GM10266 (cell line): ENCODE measurements at regions not wholly inside any gene's neighbourhood (a gene's known extent, or its start where the extent isn't known, plus 50 kb on each side); places are given as distances from the start of the nearest gene placed in this dataset.

ENCODE experiments used
- DNase-seq: peaks from one replicate; pipeline ENCODE4 v3.0.0; 2012; ENCODE audit errors: extremely low spot score
- TF ChIP-seq, protein P1 (sequence below): IDR thresholded peaks from 2 replicates; pipeline ENCODE4 v1.5.1; 2012; ENCODE audit warnings: mild to moderate bottlenecking, low read depth; ENCODE audit not compliant: control insufficient read depth, insufficient read depth; ENCODE audit errors: missing control alignments

DNA sequence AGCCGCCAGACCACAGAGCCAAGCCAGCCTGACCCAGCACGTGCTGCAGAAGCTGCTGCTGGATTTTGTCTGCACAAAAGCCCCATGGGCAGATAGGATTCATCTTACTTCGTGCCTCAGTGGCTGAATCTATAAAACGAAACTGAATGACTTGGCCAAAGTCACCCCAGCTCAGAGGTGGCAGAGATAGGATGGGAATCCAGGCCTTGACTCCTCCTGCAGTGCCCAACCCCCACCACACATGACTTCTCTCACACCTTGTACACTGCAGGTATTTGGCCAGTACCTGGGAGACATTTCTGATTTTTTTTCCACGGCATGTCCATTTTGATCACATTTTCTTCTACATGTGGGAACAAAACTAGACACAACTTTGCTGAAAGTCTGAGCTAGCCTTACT lies 182.1 kb downstream of the ANKRD60 start:
- DNase-seq: no peak
- TF ChIP-seq, protein P1, sequence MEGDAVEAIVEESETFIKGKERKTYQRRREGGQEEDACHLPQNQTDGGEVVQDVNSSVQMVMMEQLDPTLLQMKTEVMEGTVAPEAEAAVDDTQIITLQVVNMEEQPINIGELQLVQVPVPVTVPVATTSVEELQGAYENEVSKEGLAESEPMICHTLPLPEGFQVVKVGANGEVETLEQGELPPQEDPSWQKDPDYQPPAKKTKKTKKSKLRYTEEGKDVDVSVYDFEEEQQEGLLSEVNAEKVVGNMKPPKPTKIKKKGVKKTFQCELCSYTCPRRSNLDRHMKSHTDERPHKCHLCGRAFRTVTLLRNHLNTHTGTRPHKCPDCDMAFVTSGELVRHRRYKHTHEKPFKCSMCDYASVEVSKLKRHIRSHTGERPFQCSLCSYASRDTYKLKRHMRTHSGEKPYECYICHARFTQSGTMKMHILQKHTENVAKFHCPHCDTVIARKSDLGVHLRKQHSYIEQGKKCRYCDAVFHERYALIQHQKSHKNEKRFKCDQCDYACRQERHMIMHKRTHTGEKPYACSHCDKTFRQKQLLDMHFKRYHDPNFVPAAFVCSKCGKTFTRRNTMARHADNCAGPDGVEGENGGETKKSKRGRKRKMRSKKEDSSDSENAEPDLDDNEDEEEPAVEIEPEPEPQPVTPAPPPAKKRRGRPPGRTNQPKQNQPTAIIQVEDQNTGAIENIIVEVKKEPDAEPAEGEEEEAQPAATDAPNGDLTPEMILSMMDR: no peak

DNA sequence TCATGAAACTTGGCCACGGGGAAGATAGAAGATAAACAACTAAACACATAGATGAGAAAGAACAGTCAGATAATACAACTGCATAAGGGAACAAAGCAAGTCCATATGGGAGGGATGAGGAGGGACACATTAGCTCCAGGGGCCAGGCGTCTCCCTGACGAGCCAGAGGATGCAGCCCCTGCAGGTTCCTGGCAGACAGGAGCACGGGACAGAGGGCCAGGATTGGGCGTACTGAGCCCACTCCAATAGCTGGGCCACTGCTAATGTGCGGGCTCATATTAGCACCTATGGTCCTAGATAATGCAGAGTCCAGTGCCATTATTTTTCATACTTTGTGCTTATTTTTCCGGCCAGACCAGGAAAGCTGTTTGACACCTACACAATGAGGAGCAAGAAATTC lies 182.9 kb downstream of the ANKRD60 start:
- DNase-seq: no peak
- TF ChIP-seq, protein P1: no peak

DNA sequence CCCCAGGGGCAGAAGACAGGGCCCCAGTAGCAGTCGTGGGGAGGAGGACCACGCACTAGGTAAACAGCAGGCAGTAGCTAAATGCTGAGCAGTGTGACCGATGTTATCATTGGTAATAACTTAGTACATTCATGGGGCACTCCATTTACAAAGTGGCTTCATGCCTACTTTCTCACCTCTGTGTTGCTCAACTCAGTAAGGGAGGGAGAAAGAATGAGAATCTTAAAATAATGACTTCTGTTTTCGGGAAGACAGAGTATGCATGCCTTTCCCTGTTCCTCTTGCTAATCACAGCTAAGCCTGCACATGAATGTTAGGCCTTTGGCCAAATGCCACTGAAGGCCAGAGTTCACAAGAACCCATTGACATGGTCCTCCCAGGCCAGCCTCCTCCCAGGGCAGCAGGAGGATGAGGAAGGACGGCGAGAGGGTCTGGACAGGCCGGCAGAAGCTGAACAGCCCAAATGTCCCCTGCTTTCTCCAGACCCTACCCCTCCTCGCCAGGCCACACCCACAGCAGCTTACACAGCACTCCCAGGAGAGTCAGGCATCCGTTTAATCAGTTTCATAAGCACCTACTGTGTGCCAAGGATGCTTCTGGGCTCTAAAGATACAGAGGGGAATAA lies 183.4 kb downstream of the ANKRD60 start:
- TF ChIP-seq, protein P1: no peak
- no peak for DNase-seq

DNA sequence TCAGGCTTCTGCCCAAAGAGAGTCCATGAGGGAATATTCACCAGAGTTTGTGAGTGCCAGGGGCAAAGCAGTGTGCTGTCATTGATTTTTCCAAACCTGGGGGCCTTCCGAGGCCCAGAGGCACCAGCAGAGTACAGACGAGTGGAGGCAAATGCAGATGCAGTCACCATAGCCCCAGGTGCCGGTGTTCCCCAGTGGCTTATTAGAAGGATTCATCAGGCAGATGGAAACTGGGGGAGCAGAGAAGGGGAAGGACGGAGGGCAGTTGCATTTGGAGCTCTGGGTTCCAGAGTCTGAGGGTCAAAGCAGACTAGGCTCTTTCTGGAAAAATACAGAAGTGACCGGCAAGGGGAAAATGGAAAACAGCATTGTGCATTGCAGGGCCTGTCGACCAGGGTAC lies 184.2 kb downstream of the ANKRD60 start:
- DNase-seq: no peak
- TF ChIP-seq, protein P1: no peak

DNA sequence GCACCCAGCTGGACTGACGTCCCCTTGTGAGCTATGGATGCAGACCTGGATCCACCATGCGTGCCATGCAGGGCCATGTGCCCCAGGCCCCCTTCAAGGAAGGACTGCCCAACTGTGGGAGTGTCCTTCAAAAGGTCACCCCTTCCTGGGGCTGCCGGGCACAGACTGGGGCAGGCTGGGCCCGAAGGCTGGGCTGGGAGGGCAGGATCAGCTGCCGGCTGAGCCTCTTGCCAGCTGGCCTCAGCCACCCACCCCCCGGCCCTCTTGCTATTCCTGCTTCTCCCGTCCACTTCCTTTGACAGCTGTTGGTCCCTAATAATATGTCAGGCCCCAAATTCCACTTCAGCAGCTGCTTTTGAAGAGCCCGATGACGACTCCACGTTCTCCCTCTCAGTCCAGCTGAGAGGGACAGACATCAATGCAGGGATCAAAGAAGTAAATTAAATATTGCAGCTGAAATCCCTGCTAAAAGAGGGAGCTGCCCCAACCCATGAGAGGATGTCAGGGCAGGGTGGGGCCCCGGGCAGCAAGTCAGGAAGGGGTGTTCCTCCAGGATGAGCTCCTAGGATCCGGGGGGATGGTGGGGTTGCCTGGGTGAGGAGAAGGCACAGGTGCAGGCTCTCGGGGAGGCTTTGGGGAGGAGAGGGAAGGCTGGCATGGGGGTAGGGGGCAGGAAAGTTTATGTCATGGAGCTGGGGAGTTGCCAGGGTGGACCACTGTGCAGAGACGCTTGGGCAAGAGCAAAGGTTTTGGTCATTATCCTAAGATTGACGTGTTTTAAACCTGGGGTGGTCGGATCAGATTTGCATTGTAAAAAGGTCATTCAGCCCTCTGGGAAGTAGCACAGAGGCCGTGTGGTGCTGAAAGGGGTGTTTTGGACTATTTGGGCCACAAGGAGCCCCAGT lies 185.0 kb downstream of the ANKRD60 start:
- TF ChIP-seq, protein P1: no peak
- no peak for DNase-seq

DNA sequence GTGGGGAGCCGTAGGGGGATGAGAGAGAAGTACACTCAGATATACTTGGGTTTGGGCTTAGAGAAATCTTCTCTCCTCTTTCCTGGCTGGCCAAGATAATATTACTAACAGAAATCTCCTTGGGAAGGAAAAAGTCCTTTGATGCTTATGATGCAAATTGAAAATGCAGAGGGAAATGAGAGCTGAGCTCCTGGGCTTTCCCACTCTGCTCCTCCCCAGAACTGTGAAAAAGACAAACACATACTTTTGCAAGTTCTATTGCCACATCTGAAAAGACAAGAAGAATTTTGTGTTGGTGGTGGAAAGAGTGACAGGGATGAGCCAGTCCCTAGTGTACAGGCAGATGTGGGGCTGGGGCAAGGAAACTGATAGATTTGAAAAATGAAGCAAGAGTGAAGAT lies 185.9 kb downstream of the ANKRD60 start:
- TF ChIP-seq, protein P1: no peak

More for the DNA sequence above, 185.9 kb downstream of the ANKRD60 start:
- no peak for DNase-seq
